ENCODE measurements at regions not wholly inside any gene's neighbourhood (a gene's known extent, or its start where the extent isn't known, plus 50 kb on each side); places are given as distances from the start of the nearest gene placed in this dataset.

- TF ChIP-seq POLR2A (IDR thresholded peaks at IDR 0.05; ENCODE audit: low read length) (no peak), GATA1 (IDR thresholded peaks at IDR 0.05; ENCODE audit: low read depth, low read length) (no peak)
These were observed 338.0 kb downstream of the NSG2 start for GRCh38 chr5:174383210-174384167.

Data from erythroblast (primary cell).